ENCODE measurements at regions not wholly inside any gene's neighbourhood (a gene's known extent, or its start where the extent isn't known, plus 50 kb on each side); places are given as distances from the start of the nearest gene placed in this dataset.
A peak's percentile ranks its signal among the peaks of the same experiment; 100 is the strongest.

- TF ChIP-seq POLR2A (IDR thresholded peaks at IDR 0.05), result no peak
- no peak for TF ChIP-seq CTCF (IDR thresholded peaks at IDR 0.05)
- Histone ChIP-seq H3K27me3 (no peaks in the 10 kb centered on the region), H3K27ac (no peak overlapping the region), H3K36me3 (no peaks in the 10 kb centered on the region), H3K4me1 (no peaks in the 10 kb centered on the region), H3K9me3 (peaks cover 0 to 15% (median 6%) of the 10 kb centered on the region in 4 donors), H3K4me3 (no peak overlapping the region)
- DNase-seq, result no peak
These were observed 145.6 kb downstream of the OAT start for GRCh38 chr10:124273141-124273540.

- TF ChIP-seq POLR2A (IDR thresholded peaks at IDR 0.05) (no peak), CTCF (IDR thresholded peaks at IDR 0.05) (no peak)
- no peak for DNase-seq
- Histone ChIP-seq H3K9me3 (peaks cover 0 to 15% (median 6%) of the 10 kb centered on the region in 4 donors), H3K27me3 (no peaks in the 10 kb centered on the region), H3K36me3 (no peaks in the 10 kb centered on the region), H3K4me3 (no peak overlapping the region), H3K4me1 (no peaks in the 10 kb centered on the region), H3K27ac (no peak overlapping the region)
These were observed 147.0 kb downstream of the OAT start for GRCh38 chr10:124271676-124272075.

- H3K27ac ChIP-seq, result no peak overlapping the region
- H3K4me1 ChIP-seq, result no peaks in the 10 kb centered on the region
- H3K4me3 ChIP-seq, result no peak overlapping the region
- no peaks in the 10 kb centered on the region for H3K27me3 ChIP-seq
- H3K36me3 ChIP-seq, result no peaks in the 10 kb centered on the region
- no peak for TF ChIP-seq POLR2A (IDR thresholded peaks at IDR 0.05)
- no peak for TF ChIP-seq CTCF (IDR thresholded peaks at IDR 0.05)
- DNase-seq, result peak in 1 of 3 donors; percentile 5
- peaks cover 0 to 15% (median 6%) of the 10 kb centered on the region in 4 donors for H3K9me3 ChIP-seq
These were observed 148.0 kb downstream of the OAT start for GRCh38 chr10:124270530-124271327.

- peak in 1 of 3 donors; percentile 10 for DNase-seq
- no peaks in the 10 kb centered on the region for H3K4me1 ChIP-seq
- no peak overlapping the region for H3K4me3 ChIP-seq
- no peaks in the 10 kb centered on the region for H3K27me3 ChIP-seq
- H3K9me3 ChIP-seq, result peaks cover 0 to 15% (median 6%) of the 10 kb centered on the region in 4 donors
- no peaks in the 10 kb centered on the region for H3K36me3 ChIP-seq
- H3K27ac ChIP-seq, result no peak overlapping the region
- TF ChIP-seq POLR2A (IDR thresholded peaks at IDR 0.05) (no peak), CTCF (IDR thresholded peaks at IDR 0.05) (no peak)
These were observed 149.7 kb downstream of the OAT start for GRCh38 chr10:124268976-124269375.

GRCh38 chr10:124267911-124268549, 150.7 kb downstream of the OAT start:
- TF ChIP-seq POLR2A (IDR thresholded peaks at IDR 0.05) (no peak), CTCF (IDR thresholded peaks at IDR 0.05) (no peak)
- peak in 1 of 3 donors; percentile 14 for DNase-seq
- no peak overlapping the region for H3K4me3 ChIP-seq
- no peaks in the 10 kb centered on the region for H3K36me3 ChIP-seq
- H3K9me3 ChIP-seq, result peaks cover 0 to 9% (median 5%) of the 10 kb centered on the region in 4 donors
- no peaks in the 10 kb centered on the region for H3K4me1 ChIP-seq
- no peak overlapping the region for H3K27ac ChIP-seq
- no peaks in the 10 kb centered on the region for H3K27me3 ChIP-seq

All from Peyer's patch (tissue), 4 donors.